ENCODE measurements at regions not wholly inside any gene's neighbourhood (a gene's known extent, or its start where the extent isn't known, plus 50 kb on each side); places are given as distances from the start of the nearest gene placed in this dataset.
"Not testable (repeated sequence)": the region's sequence is repeated elsewhere in the genome, so short reads cannot be mapped to it uniquely, and the experiment has no call there.

DNA sequence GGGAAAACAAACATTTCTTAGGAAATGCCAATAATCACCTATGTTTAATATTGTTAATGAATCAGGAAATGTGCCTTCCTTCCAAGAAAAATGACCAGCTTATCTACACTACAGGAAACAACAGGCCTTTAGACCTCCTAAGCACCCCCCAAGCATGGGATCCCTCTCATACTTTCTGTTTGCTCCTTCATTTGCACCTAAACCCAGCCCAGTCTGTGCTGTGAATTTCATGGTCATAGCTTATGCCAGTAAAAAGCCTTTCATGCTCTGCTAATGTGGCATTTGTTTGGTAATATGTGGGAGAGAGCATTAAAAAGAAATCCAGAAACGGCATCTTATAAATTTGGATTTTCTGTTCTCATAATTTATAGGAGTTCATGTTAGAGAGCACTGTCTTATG lies 511.1 kb downstream of the EBF1 start:
- peaks cover 25% of the 10 kb centered on the region for H3K4me1 ChIP-seq (ENCODE audit: insufficient read depth, low read length, poor library complexity, severe bottlenecking)

GRCh38 chr5:158586054-158586453 lies 513.7 kb downstream of the EBF1 start:
- Histone ChIP-seq H3K4me1 (ENCODE audit: insufficient read depth, low read length, poor library complexity, severe bottlenecking) (peaks cover 25% of the 10 kb centered on the region), H2AFZ (ENCODE audit: low read length) (no peak overlapping the region), H4K20me1 (ENCODE audit: insufficient read depth, low read length) (no peaks in the 10 kb centered on the region), H3K36me3 (ENCODE audit: insufficient read depth, low read length) (no peaks in the 10 kb centered on the region; the same call in 1 of the 2 replicates), H3K9me2 (ENCODE audit: insufficient read depth, low read length) (no peaks in the 10 kb centered on the region), H3K4me2 (ENCODE audit: low read length) (no peak overlapping the region), H3K27ac (ENCODE audit: low read depth, low read length, poor library complexity, severe bottlenecking) (no peak overlapping the region), H3K4me3 (ENCODE audit: low read depth, low read length, poor library complexity, severe bottlenecking) (no peak overlapping the region), H3K79me2 (ENCODE audit: insufficient read depth, low read depth, low read length) (no peaks in the 10 kb centered on the region), H3K9me3 (ENCODE audit: low read length) (peaks cover 17% of the 10 kb centered on the region; the same call in 1 of the 2 replicates)
- no peak for DNase-seq (ENCODE audit: low spot score)
- BruUV-seq (replicated peaks): no TSS peak
- intact Hi-C loops (cut with micrococcal nuclease; ENCODE audit: unreplicated experiment): no loop called here
- CTCF ChIA-PET (ENCODE audit: unreplicated experiment): no interaction called here
- TF ChIP-seq CTCF (conservative IDR thresholded peaks at IDR 0.05; ENCODE audit: low read length): no peak
- TF ChIP-seq EZH2phosphoT487 (IDR thresholded peaks at IDR 0.05; ENCODE audit: borderline replicate concordance, low read depth, low read length): no peak
- POLR2A ChIA-PET: interaction anchor here (2.4 kb wide), 1 partner anchor 13 kb away, joined by 10 read pairs; no protein-coding TSS in a partner anchor

More for the DNA sequence above, 511.1 kb downstream of the EBF1 start:
- Histone ChIP-seq H3K27ac (ENCODE audit: low read depth, low read length, poor library complexity, severe bottlenecking) (no peak overlapping the region), H3K36me3 (ENCODE audit: insufficient read depth, low read length) (no peaks in the 10 kb centered on the region; the same call in 1 of the 2 replicates), H3K9me3 (ENCODE audit: low read length) (peaks cover 13% of the 10 kb centered on the region; the same call in 1 of the 2 replicates), H3K79me2 (ENCODE audit: insufficient read depth, low read depth, low read length) (no peaks in the 10 kb centered on the region), H4K20me1 (ENCODE audit: insufficient read depth, low read length) (no peaks in the 10 kb centered on the region), H3K9me2 (ENCODE audit: insufficient read depth, low read length) (no peaks in the 10 kb centered on the region), H3K4me3 (ENCODE audit: low read depth, low read length, poor library complexity, severe bottlenecking) (no peak overlapping the region), H2AFZ (ENCODE audit: low read length) (no peak overlapping the region), H3K4me2 (ENCODE audit: low read length) (no peak overlapping the region)
- no peak for TF ChIP-seq EZH2phosphoT487 (IDR thresholded peaks at IDR 0.05; ENCODE audit: borderline replicate concordance, low read depth, low read length)
- DNase-seq (ENCODE audit: low spot score): no peak
- ChIA-PET CTCF (ENCODE audit: unreplicated experiment) (no interaction called here), POLR2A (interaction anchor here (0.5 to 1.8 kb wide), 7 partner anchors 11 to 75 kb away, joined by 3 to 8 read pairs (median 6); no protein-coding TSS in a partner anchor)
- BruUV-seq (replicated peaks): no TSS peak
- intact Hi-C loops (cut with micrococcal nuclease; ENCODE audit: unreplicated experiment): no loop called here

DNA sequence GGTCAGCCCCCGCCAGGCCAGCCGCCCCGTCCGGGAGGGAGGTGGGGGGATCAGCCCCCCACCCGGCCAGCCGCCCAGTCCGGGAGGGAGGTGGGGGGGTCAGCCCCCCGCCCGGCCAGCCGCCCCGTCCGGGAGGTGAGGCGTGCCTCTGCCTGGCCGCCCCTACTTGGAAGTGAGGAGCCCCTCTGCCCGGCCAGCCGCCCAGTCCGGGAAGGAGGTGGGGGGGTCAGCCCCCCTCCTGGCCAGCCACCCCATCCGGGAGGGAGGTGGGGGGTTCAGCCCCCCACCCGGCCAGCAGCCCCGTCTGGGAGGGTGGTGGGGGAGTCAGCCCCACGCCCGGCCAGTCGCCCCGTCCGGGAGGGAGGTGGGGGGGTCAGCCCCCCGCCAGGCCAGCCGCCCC lies 517.0 kb downstream of the EBF1 start:
- H3K36me3 ChIP-seq (ENCODE audit: insufficient read depth, low read length); H3K27ac ChIP-seq (ENCODE audit: low read depth, low read length, poor library complexity, severe bottlenecking); intact Hi-C loops (cut with micrococcal nuclease; ENCODE audit: unreplicated experiment); H2AFZ ChIP-seq (ENCODE audit: low read length); H3K4me3 ChIP-seq (ENCODE audit: low read depth, low read length, poor library complexity, severe bottlenecking); POLR2A ChIA-PET; H3K4me2 ChIP-seq (ENCODE audit: low read length); BruUV-seq (replicated peaks); H4K20me1 ChIP-seq (ENCODE audit: insufficient read depth, low read length); H3K9me2 ChIP-seq (ENCODE audit: insufficient read depth, low read length); CTCF ChIA-PET (ENCODE audit: unreplicated experiment); H3K4me1 ChIP-seq (ENCODE audit: insufficient read depth, low read length, poor library complexity, severe bottlenecking); H3K79me2 ChIP-seq (ENCODE audit: insufficient read depth, low read depth, low read length); DNase-seq (ENCODE audit: low spot score): not testable (repeated sequence)
- peaks cover 38% of the 10 kb centered on the region; the same call in 1 of the 2 replicates for H3K9me3 ChIP-seq (ENCODE audit: low read length)

DNA sequence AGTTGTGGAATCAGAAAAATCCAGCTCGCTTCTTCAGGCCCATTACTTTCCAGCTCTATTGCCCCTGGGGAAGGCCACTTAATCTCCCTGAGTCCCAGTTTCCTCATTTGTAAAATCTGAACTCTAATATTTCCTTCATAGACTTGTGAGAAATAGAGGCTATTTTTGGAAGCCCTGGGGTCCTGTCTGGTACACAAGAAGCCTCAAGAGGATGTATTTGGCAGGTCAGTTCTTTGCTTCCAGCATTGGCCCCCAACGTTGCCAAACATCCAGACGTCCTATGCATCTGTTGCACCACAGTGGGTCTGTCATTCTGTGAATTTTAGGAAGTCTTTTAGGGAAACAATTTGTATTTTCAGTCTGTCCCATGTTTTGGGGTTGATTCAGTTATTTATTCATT lies 525.9 kb downstream of the EBF1 start:
- intact Hi-C loops (cut with micrococcal nuclease; ENCODE audit: unreplicated experiment): no loop called here
- no peaks in the 10 kb centered on the region for H3K79me2 ChIP-seq (ENCODE audit: insufficient read depth, low read depth, low read length)
- POLR2A ChIA-PET: interaction anchor here (0.7 to 2.8 kb wide), 2 partner anchors 11 to 538 kb away, joined by 3 to 10 read pairs; no protein-coding TSS in a partner anchor
- H3K4me1 ChIP-seq (ENCODE audit: insufficient read depth, low read length, poor library complexity, severe bottlenecking): peaks cover 12% of the 10 kb centered on the region
- H3K4me3 ChIP-seq (ENCODE audit: low read depth, low read length, poor library complexity, severe bottlenecking): no peak overlapping the region
- H3K9me3 ChIP-seq (ENCODE audit: low read length): 0 out of 2 replicates have a peak, but pooled peaks cover 8% of the 10 kb centered on the region
- CTCF ChIA-PET (ENCODE audit: unreplicated experiment): no interaction called here
- no TSS peak for BruUV-seq (replicated peaks)
- H3K9me2 ChIP-seq (ENCODE audit: insufficient read depth, low read length): no peaks in the 10 kb centered on the region
- no peak overlapping the region for H3K4me2 ChIP-seq (ENCODE audit: low read length)
- no peak overlapping the region for H2AFZ ChIP-seq (ENCODE audit: low read length)
- H3K36me3 ChIP-seq (ENCODE audit: insufficient read depth, low read length): no peaks in the 10 kb centered on the region
- no peak for DNase-seq (ENCODE audit: low spot score)
- H3K27ac ChIP-seq (ENCODE audit: low read depth, low read length, poor library complexity, severe bottlenecking): no peak overlapping the region
- no peaks in the 10 kb centered on the region for H4K20me1 ChIP-seq (ENCODE audit: insufficient read depth, low read length)
- TF ChIP-seq EZH2phosphoT487 (IDR thresholded peaks at IDR 0.05; ENCODE audit: borderline replicate concordance, low read depth, low read length) (no peak), CTCF (conservative IDR thresholded peaks at IDR 0.05; ENCODE audit: low read length) (no peak)
